RKO (cell line): ENCODE measurements at regions not wholly inside any gene's neighbourhood (a gene's known extent, or its start where the extent isn't known, plus 50 kb on each side); places are given as distances from the start of the nearest gene placed in this dataset.
"Not testable (repeated sequence)": the region's sequence is repeated elsewhere in the genome, so short reads cannot be mapped to it uniquely, and the experiment has no call there.

Source experiments
- DNase-seq: peaks from one replicate; pipeline ENCODE4 v3.0.0-alpha.2; 2016; ENCODE audit warnings: low spot score

DNA sequence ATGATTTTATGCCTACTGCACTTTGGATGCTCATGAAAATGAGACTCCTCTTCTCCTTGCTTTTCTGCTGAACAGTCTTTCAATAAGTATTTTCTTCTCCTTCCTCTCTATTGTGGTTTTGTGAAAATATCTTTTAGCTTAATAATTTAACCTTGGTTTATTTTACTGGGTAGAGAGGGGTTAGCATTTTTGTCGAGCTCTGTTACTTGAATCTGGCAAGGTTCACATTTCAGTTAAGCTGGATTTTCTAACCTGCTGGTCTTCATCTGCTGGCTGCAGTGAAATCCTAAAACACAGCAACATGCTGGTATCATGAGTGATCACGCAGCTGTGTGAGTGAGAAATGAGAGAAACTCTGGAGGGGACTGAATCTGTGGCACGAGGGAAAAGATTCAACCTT lies 222.7 kb upstream of the NOX3 start:
- no peak for DNase-seq

DNA sequence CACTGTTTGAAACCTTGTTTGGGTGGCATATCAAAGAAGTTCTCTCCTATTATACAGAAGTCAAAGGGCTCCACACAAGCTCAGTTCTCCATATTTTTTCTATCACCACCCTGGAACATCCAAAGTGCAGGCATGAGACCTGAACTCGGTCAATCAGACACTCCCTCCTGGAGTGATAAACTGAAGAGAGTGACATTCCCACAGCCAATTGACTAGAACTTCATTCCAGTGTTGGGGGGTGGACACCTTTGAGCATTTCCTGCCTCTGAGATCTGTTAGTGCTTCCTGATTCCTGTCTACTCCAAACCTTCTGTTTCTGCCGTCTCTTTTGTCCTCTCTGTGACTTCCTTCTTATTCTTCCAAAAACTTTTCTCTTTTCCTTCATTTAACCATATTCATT lies 220.7 kb upstream of the NOX3 start:
- DNase-seq, result no peak

DNA sequence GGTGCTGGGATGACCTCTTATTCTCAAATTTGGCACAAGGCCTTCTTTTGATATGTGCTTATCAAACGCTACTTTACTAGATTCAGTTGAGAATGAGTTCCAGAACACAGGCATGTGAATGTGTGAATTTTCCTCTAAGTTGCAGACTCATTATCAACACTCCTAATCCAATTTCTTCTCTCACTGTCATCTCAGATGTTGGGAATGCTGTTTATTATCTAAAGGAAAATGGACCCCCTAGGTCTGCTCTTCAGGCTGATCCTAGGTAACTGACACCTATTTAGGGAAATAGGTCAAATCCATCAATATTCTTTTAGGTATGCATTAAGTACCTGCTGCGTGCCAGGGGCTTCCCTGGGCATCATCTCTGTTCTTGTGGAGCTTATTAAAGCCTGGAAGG lies 215.0 kb upstream of the NOX3 start:
- no peak for DNase-seq

DNA sequence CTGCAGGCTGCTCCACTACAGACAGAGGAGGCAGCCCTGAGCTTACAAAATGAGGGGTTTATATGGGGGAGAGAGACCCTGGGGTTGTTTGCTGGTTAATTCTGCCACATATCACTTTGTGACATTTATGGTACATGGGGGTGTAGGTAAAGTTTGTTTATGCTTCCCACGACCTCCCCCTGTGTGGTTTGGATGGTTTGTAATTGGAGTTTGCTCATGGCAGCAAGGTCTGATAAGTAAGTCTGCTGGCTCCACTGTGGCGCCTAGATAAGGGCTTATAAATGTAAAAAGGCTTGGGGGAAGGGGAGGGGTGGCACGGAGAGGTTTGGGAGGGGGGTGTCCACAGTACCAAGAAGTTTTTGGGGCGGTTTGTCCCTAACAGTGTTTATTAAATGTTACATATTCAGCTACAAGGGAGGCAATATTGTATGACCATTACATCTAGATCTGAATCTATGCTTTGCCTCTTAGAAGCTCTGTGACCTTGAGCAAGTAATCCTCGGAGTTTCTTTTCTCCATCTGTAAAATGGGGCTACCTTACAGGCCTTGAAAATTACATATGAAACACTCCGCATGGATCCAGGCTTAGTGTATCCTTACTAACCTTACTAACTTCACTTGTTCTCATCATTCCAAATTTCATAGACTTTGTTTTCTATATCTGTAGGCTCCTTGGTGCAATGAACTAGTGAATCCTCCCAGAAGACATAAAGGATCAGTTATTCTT lies 204.8 kb upstream of the NOX3 start:
- no peak for DNase-seq

DNA sequence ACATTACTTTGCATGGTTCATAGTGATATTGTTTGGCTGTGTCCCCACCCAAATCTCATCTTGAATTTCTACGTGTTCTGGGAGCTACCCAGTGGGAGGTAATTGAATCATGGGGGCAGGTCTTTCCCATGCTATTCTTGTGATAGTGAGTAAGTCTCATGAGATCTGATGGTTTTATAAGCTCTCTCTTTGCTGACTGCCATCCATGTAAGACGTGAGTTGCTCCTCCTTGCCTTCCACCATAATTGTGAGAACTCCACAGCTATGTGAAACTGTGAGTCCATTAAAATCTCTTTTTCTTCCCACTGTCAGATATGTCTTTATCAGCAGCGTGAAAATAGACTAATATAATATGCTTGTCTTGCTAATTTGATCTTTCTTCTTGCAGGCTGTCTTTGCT lies 200.4 kb upstream of the NOX3 start:
- DNase-seq, result no peak

DNA sequence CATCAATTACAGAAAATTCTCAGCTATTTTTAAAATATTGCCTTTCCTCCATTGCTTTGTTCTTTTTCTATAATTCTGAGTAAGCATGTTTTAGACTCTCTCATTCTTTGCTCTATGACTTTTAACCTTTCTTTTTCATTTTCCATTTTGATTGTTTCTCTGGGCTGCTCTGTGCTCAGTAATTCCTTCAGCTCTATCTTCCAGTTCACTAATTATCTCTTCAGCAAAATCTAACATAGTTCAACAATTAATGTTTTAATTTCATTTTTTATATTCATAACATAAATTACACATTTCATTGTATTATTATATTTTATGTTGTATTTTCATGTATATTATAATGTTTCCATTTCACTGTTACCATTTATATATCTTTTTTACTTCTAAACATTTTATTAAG lies 198.8 kb upstream of the NOX3 start:
- DNase-seq, result no peak

DNA sequence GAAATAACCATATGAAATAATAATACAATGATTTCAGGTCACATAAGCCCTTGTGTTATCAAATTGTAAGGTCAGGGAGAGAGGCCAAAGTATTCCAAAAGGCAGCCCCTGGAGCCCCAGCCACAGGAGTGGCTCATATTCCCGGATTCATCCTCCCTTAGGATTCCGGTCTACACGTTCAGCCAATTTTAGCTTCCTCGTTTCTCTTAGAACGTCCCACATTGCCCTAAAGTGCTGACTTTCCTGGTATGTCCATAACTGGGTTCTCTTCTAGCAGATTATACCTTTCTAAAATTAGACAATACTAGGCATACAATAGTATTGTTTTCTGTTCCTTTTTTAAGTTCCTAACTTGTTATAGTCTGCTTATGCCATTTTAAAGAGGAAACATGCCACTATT lies 192.7 kb upstream of the NOX3 start:
- DNase-seq, result no peak

DNA sequence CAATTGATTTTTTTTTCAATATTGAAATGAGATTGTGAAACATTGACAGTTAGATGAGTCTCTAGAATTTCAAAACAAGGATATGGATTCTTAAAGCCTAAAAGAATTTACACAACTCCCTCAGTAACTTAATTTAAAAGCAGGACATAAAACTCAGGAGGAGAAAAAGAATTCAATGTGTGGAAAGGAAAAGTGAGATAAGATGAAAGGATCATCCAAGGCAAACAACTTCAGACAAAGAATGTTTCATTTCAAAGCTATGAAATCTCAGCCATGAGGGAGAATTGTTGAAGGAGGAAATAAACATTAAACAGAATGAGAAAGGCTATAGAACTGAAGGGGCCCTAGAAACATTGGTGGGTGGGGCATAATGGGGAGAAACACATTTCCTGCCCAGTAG lies 191.7 kb upstream of the NOX3 start:
- DNase-seq, result no peak

DNA sequence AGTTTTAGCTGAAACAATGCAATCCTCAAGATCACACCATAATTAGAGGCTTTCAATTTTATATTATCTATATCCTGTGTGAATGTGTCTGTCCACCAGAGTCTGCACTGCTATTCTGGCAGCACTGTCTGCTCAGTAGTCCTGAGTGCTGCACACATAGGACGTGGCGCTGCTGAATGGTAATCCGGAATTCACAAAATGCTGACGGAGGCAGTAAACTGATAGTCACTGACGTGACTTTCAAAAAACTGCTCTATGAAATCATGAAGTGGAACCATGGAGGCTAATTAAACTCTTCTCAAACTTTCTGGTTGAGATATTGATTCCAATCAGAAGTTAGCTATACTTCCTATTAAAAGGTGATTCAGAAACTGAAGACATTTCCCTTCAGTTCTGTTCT lies 190.8 kb upstream of the NOX3 start:
- no peak for DNase-seq

DNA sequence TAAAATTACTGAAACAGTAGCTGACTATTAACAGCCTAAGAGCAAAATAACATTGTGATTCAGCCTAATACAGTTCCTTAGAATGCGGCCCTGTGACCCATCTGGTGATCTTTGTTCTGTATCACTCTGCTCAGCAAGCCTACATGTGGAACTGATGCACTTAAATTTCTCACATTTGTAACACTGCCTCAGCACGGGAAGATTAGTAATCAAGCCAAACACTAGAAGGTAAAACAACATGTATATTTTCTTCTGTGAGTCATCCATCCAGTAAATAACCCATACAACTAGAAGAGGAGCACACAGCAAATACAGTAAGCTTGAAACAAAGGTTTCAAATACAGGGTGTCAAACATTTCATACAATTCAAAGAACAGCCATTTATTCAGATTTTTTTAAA lies 189.7 kb upstream of the NOX3 start:
- no peak for DNase-seq

DNA sequence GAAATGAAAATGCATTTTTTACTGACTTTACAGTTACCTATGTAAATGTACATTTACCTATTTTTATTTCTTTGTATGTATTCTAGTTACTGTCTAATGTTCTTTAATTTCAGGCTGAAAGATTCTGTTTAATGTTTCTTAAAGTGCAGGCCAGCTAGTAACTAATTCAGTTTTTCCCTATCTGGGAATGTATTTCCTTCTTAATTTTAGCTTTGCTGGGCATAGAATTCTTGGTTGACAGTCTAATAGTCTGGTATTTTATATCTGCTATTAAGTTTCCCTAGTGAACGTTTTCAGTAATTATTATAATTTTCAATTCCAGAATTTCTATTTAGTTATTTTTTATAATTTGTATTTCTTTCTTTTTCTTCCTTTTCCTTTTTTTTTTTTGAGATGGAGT lies 186.0 kb upstream of the NOX3 start:
- DNase-seq, result no peak

DNA sequence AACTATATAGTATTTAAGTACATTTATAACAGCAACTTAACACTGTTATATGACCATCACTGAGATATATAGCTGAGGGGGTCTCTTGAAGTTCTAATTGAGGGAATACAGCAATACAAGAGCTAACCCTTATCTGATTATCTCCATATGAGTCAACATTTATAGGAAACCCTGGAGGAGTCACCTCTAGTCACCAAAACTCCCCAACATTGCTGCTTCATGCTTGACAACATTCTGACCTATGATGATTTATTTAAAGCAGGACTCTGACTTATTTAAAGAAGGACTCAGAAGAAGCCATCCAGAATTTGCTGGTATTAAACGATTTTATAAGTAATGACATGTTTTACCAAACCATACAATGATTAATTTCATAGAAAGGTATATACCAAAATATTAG lies 182.6 kb upstream of the NOX3 start:
- peak; percentile 24 for DNase-seq

DNA sequence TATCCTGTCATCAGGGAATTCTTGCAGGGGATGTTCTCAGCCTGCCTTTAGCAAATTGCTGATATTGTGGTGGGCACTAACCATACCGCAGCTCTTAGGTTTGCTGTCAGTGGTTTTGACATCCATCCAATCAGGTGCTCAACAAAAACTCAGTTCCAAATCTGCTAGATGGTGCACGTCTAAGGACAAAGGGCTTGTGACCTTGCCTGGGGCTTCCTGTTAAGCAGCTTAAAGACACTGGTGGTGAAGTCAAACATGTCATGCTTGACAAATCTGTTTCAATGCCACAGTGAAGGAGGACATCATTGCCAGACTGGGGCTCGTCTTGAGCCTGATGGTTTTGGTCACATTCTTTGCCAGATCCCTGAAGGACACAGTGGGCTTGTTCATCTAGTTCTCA lies 179.8 kb upstream of the NOX3 start:
- no peak for DNase-seq

DNA sequence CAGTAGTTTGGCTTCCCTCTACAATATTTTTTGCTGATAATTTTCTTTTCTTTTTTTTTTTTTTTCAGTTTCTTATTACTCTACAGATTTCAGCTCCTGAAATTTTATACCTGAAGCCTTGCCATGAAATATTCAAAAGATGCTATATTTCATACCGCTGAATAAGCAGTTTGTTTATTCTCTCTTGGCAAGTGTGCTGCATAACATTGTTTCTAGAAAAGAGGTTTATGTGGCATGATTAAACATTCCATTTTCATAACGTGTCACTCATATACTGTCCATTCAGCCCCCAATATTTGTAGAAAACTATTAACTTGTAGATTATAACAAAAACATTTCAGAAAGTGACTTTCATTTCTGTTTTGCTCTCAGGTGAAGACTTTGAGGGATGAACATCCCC lies 174.4 kb upstream of the NOX3 start:
- DNase-seq, result no peak

DNA sequence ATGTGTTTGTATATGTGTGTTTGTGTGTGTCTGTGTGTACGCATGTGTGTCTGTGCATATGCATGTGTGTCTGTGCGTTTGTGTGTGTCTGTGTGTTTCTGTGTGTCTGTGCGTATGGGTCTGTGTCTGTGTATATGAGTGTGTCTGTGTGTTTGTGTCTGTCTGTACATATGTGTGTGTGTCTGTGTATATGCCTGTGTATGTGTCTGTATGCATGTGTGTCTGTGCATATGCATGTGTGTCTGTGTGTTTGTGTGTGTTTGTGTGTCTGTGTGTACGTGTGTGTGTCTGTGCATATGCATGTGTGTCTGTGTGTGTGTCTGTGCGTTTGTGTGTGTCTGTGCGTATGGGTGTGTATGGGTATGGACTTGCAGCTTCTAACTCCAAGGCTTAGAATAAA lies 174.0 kb upstream of the NOX3 start:
- no peak for DNase-seq

DNA sequence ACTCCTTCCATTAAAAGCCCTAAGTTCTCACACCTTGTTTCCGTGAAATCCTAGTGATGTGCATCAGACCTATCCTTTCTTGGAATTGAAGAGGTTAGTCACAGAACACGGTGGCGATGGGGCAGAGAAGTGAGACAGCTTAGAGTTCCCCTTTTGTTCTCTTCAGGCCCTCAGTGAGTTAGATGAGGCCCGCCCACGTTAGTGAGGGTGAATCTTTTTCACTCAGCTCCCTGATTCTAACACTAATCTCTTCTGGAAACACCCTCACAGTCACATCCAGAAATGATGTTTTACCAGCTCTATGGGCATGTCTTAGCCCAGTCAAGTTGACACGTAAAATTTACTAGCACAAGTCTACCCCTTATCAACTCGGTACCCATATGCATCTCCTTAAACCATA lies 172.7 kb upstream of the NOX3 start:
- DNase-seq, result no peak

DNA sequence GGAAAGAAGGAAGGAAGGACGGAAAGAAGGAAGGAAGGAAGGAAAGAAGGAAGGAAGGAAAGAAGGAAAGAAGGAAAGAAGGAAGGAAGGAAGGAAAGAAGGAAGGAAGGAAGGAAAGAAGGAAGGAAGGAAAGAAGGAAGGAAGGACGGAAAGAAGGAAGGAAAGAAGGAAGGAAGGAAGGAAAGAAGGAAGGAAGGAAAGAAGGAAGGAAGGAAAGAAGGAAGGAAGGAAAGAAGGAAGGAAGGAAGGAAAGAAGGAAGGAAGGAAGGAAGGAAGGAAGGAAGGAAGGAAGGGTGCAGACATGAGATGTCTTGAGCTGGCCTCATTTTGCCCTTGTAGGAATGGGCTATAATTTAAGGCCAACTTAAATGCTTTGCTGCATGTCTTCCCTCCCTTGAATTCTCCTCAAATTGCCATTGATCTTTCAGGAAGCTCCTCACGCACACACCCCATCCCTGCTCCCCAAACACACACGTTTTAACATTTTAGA lies 172.1 kb upstream of the NOX3 start:
- DNase-seq, result not testable (repeated sequence)

DNA sequence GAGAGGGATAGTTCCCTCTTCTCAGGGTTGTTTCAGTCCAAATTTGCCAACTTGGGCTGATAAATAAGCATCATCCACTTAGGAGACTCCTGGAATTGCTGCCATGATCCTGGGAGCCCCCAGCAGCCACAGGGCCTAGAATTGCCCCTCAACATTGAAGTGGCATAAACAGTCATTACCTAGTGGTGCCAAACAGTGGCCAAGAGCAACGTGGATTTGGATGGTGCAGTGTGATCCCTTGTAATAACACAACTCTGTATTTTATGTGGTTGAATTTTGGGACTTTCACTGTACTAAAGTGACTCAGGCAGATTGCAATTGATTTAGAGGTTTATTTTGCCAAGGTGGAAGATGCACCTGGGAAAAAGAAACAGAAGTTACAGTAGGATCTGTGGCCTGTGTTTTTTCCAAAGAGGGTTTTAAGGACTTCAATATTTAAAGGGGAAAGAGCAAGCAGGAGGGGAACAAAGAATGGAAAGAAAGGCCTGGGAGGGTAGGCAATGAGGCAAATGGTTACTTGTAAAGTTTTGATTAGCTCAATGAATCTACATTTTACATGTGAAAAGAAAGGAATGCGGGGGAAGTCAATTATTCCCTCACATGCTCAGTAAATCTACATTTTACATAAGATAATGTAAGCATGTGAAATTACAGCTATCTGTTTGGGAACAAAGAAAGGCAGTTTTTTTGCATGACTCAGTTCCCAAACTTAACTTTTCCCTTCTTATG lies 168.0 kb upstream of the NOX3 start:
- DNase-seq, result no peak

DNA sequence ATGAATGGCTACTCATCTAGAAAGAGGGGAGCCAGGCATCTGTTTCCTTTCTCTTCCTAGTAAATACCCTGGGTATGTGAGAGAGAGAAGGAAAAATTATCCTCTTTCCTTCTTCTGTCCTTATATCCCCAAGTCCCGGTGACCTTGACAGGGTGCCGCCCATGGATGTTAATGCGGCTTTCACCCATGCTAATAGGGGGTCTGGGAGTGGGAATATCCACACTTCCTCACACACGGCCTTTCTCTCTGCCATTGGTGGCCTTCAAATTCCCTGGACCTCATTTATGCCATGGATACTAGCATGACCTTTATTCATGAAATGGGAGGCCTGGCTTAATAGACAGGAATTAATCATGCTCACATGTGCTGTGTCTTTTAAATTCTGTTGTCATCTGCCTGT lies 159.0 kb upstream of the NOX3 start:
- no peak for DNase-seq

DNA sequence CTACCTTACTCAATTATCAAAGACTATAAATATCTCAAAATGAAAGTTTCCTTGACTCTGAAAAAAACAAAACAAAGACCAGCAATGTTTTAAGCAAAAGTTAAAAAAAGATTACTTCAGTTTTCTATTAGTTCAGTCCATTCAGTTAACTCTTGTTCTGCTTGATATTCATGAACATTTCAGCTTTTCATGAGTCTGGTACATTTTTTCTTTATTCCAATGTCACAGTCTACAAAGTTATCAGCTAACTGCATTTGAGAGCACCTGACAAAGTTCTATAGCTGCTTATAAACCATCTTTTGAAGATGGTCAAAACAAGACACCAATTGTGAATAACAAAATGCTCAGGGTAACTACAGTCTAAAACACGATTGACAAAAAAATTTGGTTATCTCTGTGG lies 156.1 kb upstream of the NOX3 start:
- no peak for DNase-seq

DNA sequence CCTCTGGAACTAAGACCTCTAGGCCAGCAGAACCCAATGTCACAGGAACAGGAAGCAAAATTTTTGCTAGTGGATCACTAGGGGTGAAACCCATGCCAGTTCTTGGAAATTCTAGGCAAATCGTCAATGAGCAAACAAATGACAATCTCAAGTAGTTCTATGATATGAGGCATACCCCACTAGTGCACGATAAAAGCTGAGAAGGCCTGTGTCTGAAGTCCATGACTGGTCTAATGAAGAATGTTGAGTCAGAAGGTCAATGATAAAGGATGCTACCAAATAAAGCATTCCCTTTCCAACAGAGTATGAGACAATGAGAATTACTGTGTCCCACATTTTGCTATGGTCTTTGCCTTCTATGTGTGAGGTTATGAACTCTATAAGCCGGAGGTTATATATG lies 149.4 kb upstream of the NOX3 start:
- peak; percentile 33 for DNase-seq

DNA sequence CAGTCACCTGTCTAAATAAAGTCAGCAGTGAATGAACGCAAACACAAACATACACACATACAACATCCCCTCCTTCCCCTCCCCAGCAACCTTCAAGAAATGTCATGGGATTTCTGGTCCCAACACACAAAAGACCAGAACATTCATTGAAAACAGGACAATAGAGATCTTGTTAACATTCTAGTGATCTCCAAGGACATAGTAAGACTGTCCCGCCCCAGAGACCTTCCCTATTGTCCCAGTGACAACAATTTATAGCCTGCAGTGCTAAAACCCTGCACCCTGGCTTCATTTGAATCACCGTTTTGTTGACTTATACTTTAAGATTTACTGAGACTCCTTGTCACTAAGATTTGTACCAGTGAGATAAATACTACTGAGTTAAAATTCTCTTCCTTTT lies 143.9 kb upstream of the NOX3 start:
- DNase-seq, result no peak

DNA sequence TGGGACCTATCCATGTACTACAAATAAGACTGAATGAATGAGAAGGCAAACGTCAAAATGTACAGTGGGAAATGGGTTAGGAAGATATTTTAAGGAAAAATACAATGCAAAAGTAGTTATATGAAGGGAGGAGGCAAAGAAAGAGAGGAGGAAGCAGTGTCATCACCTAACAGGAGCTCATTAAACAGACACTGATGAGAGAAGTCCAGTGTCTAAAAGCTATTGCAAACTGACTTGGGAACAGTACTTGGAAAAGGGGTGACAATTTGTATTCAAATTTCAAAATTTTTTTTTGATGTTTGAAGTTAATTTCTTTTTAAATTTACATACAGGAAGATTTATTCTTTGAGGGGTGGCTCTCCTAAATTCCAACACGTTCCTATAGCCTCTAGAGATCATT lies 143.5 kb upstream of the NOX3 start:
- no peak for DNase-seq

DNA sequence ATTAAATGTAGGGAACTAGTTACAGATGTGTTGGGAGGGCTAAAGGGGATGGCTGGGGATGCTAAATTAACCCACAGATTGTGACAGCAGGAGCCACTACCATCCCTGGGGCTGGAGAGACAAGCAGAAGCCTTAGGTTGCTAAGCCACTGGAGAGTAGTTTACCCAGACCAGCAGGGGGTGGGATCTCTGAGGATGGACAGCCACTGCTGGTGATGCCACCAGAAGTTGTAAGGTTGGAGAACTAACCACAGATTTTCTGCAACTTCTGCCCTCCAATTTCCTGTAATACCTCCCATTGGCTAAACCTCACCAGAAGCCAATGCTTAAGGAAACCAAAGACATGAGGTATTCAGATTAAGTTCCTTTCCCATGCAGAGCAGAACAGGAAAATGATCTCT lies 139.6 kb upstream of the NOX3 start:
- no peak for DNase-seq
